ENCODE measurements at regions not wholly inside any gene's neighbourhood (a gene's known extent, or its start where the extent isn't known, plus 50 kb on each side); places are given as distances from the start of the nearest gene placed in this dataset.

DNA sequence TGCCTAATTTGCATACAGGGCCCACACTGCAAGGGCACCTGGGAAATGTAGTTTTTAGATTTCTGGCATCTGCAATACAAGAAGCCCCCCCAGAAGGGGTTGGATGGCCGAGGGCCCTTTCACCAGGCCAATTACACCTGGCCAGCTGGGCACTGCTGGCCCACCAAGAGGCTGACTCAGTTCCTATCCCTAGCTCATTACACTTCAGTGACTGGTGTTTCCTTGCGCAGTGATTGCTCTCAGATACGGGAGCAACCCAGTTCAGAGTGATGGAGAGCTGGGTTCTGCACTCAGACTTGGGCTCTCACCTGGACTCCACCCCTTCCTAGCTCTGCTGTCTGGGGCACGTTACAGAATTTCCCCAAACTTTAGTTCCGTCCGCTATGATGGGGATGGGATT is 81.1 kb upstream of the SHANK2 start:
- Histone ChIP-seq H3K27me3 (no peaks in the 10 kb centered on the region), H3K27ac (no peak overlapping the region), H3K4me1 (no peaks in the 10 kb centered on the region), H3K4me3 (no peak overlapping the region), H3K36me3 (no peaks in the 10 kb centered on the region), H3K9me3 (no peaks in the 10 kb centered on the region)
- intact Hi-C loops (cut with DNase I; ENCODE audit: low total_unique reads): no loop called here
- DNase-seq: no peak
- no peak for TF ChIP-seq POLR2A (IDR thresholded peaks at IDR 0.05)
- TF ChIP-seq, protein P1, sequence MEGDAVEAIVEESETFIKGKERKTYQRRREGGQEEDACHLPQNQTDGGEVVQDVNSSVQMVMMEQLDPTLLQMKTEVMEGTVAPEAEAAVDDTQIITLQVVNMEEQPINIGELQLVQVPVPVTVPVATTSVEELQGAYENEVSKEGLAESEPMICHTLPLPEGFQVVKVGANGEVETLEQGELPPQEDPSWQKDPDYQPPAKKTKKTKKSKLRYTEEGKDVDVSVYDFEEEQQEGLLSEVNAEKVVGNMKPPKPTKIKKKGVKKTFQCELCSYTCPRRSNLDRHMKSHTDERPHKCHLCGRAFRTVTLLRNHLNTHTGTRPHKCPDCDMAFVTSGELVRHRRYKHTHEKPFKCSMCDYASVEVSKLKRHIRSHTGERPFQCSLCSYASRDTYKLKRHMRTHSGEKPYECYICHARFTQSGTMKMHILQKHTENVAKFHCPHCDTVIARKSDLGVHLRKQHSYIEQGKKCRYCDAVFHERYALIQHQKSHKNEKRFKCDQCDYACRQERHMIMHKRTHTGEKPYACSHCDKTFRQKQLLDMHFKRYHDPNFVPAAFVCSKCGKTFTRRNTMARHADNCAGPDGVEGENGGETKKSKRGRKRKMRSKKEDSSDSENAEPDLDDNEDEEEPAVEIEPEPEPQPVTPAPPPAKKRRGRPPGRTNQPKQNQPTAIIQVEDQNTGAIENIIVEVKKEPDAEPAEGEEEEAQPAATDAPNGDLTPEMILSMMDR (IDR thresholded peaks at IDR 0.05): no peak

- intact Hi-C loops (cut with DNase I; ENCODE audit: low total_unique reads): no loop called here
- DNase-seq: no peak
- H3K9me3 ChIP-seq: no peaks in the 10 kb centered on the region
- H3K4me3 ChIP-seq: no peak overlapping the region
- no peaks in the 10 kb centered on the region for H3K4me1 ChIP-seq
- no peaks in the 10 kb centered on the region for H3K27me3 ChIP-seq
- H3K36me3 ChIP-seq: no peaks in the 10 kb centered on the region
- no peak for TF ChIP-seq POLR2A (IDR thresholded peaks at IDR 0.05)
- TF ChIP-seq, protein P1 (IDR thresholded peaks at IDR 0.05): no peak
- no peak overlapping the region for H3K27ac ChIP-seq
These were observed 80.1 kb upstream of the SHANK2 start for GRCh38 chr11:71332447-71332846.

DNA sequence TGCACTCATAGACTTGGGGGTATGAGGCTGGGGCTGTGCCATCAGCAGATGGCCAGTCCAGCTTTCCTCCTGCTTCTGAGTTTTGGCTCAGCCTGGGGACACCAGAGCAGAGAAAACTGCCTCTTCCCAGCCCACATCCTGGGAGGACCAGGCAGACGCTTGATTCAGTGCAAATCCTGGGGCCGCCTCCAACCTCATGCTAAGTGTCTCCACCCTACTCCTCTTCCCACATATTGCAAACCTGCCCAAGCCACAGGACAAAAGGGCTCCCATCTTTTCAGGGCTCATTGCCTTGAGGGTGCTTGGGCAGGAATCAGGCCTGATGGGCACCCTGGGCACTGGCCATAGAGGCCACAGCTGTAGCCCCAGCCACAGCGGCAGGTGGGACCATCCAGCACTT is 79.7 kb upstream of the SHANK2 start:
- no peak for TF ChIP-seq POLR2A (IDR thresholded peaks at IDR 0.05)
- TF ChIP-seq, protein P1 (IDR thresholded peaks at IDR 0.05): no peak
- Histone ChIP-seq H3K9me3 (no peaks in the 10 kb centered on the region), H3K27me3 (no peaks in the 10 kb centered on the region), H3K4me1 (no peaks in the 10 kb centered on the region), H3K36me3 (no peaks in the 10 kb centered on the region), H3K4me3 (no peak overlapping the region), H3K27ac (no peak overlapping the region)
- no peak for DNase-seq
- intact Hi-C loops (cut with DNase I; ENCODE audit: low total_unique reads): no loop called here

DNA sequence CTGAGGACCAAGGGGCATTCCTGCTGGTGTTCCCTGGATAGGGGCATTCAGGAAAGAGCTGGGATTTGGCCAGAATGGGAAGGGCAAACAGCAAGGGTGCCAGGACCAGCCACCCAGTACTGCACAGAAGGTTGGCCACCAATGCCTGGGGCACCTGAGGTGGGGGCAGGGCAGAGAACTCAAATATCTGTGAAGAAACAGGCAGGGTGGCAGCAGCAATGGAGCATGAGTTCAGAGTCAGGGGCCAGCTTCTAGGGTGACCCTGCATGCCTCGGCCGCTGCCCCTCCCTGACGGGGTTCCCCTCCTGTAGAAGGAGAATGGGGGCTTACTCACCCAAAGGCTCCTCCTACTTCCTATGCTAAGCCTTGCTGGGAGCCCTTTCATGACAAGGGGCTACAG is 79.3 kb upstream of the SHANK2 start:
- Histone ChIP-seq H3K27me3 (no peaks in the 10 kb centered on the region), H3K4me1 (no peaks in the 10 kb centered on the region), H3K4me3 (no peak overlapping the region), H3K36me3 (no peaks in the 10 kb centered on the region), H3K9me3 (no peaks in the 10 kb centered on the region), H3K27ac (no peak overlapping the region)
- intact Hi-C loops (cut with DNase I; ENCODE audit: low total_unique reads): no loop called here
- DNase-seq: no peak
- no peak for TF ChIP-seq POLR2A (IDR thresholded peaks at IDR 0.05)
- TF ChIP-seq, protein P1 (IDR thresholded peaks at IDR 0.05): no peak

GRCh38 chr11:71330996-71331395 is 78.6 kb upstream of the SHANK2 start:
- Histone ChIP-seq H3K27me3 (no peaks in the 10 kb centered on the region), H3K4me1 (no peaks in the 10 kb centered on the region), H3K27ac (no peak overlapping the region), H3K9me3 (no peaks in the 10 kb centered on the region), H3K36me3 (no peaks in the 10 kb centered on the region), H3K4me3 (no peak overlapping the region)
- TF ChIP-seq POLR2A (IDR thresholded peaks at IDR 0.05): no peak
- TF ChIP-seq, protein P1 (IDR thresholded peaks at IDR 0.05): no peak
- intact Hi-C loops (cut with DNase I; ENCODE audit: low total_unique reads): no loop called here
- no peak for DNase-seq

Data from uterus (tissue), 3 donors.